ENCODE measurements at regions not wholly inside any gene's neighbourhood (a gene's known extent, or its start where the extent isn't known, plus 50 kb on each side); places are given as distances from the start of the nearest gene placed in this dataset.

DNA sequence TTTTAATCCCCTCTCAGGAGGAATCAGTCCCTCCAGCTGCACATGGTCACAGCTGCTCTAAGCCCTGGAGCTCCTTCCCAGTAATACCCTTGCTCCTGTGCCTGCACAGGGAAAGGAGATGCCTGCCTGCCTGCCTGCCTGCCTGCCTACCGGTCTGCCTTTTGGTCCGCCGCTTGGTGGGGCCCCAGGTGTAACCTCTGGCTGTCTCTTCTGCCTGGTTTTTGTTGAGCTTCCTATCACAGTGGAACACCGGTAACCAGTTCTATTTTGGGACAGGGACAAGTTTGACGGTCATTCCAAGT lies 99.8 kb downstream of the DAD1 start:
- TF ChIP-seq TARDBP (IDR thresholded peaks at IDR 0.05) (no peak), ELF4 (IDR thresholded peaks at IDR 0.05) (no peak), ZNF384 (IDR thresholded peaks at IDR 0.05) (no peak)

Data from HEK293T (cell line).